H9 (cell line): ENCODE measurements at regions not wholly inside any gene's neighbourhood (a gene's known extent, or its start where the extent isn't known, plus 50 kb on each side); places are given as distances from the start of the nearest gene placed in this dataset.

ENCODE experiments used
- DNase-seq: peaks from one replicate; pipeline ENCODE4 v3.0.0-alpha.2; 2017
- H2AFZ ChIP-seq: one replicate; pipeline ENCODE4 v1.6.1; 2013; ENCODE audit warnings: mild to moderate bottlenecking, low read length, control low read depth, moderate library complexity
- H2AK5ac ChIP-seq: 2 replicates; pipeline ENCODE4 v1.6.1; 2013; ENCODE audit warnings: low read length, control low read depth, mixed read lengths; ENCODE audit not compliant: insufficient read length
- H2BK120ac ChIP-seq: one replicate; pipeline ENCODE4 v1.6.1; 2013; ENCODE audit warnings: low read depth, mild to moderate bottlenecking, low read length, control low read depth, inconsistent platforms; ENCODE audit not compliant: poor library complexity, severe bottlenecking
- H2BK12ac ChIP-seq: 2 replicates; pipeline ENCODE4 v1.6.1; 2013; ENCODE audit warnings: low read length, control low read depth, mixed read lengths, low read depth; ENCODE audit not compliant: insufficient read length
- H2BK15ac ChIP-seq: 2 replicates; pipeline ENCODE4 v1.6.1; 2013; ENCODE audit warnings: low read depth, low read length, control low read depth
- H2BK20ac ChIP-seq: one replicate; pipeline ENCODE4 v1.6.1; 2013; ENCODE audit warnings: low read depth, mild to moderate bottlenecking, low read length, control low read depth, inconsistent platforms; ENCODE audit not compliant: poor library complexity, severe bottlenecking
- H2BK5ac ChIP-seq: 2 replicates; pipeline ENCODE4 v1.6.1; 2013; ENCODE audit warnings: low read length, control low read depth, mixed read lengths; ENCODE audit not compliant: insufficient read length
- H3K14ac ChIP-seq: 2 replicates; pipeline ENCODE4 v1.6.1; 2013; ENCODE audit warnings: low read length, control low read depth; ENCODE audit not compliant: insufficient read depth
- H3K18ac ChIP-seq: 2 replicates; pipeline ENCODE4 v1.6.1; 2013; ENCODE audit warnings: low read depth, mild to moderate bottlenecking, mixed read lengths, low read length, control low read depth; ENCODE audit not compliant: insufficient read length
- H3K23ac ChIP-seq: 2 replicates; pipeline ENCODE4 v1.6.1; 2013; ENCODE audit warnings: low read length, control low read depth, mixed read lengths, low read depth; ENCODE audit not compliant: insufficient read length
- H3K23me2 ChIP-seq: 2 replicates; pipeline ENCODE4 v1.6.1; 2013; ENCODE audit warnings: low read depth, mild to moderate bottlenecking, mixed read lengths, low read length, control low read depth; ENCODE audit not compliant: insufficient read length, poor library complexity, severe bottlenecking
- H3K27ac ChIP-seq: 2 replicates; pipeline ENCODE4 v1.5.1; 2013; ENCODE audit warnings: low read length, control low read depth, mixed read lengths, low read depth; ENCODE audit not compliant: insufficient read length
- H3K27me3 ChIP-seq: 2 replicates; pipeline ENCODE4 v1.6.1; 2013; ENCODE audit warnings: low read length, control low read depth, inconsistent platforms; ENCODE audit not compliant: insufficient read depth
- H3K4ac ChIP-seq: 2 replicates; pipeline ENCODE4 v1.6.1; 2013; ENCODE audit warnings: low read depth, mild to moderate bottlenecking, control low read depth, inconsistent platforms, low read length, moderate library complexity
- H3K4me1 ChIP-seq: 2 replicates; pipeline ENCODE4 v1.6.1; 2013; ENCODE audit warnings: low read length, control low read depth, inconsistent platforms; ENCODE audit not compliant: insufficient read depth
- H3K4me2 ChIP-seq: 2 replicates; pipeline ENCODE4 v1.6.1; 2013; ENCODE audit warnings: low read length, control low read depth, mixed read lengths; ENCODE audit not compliant: insufficient read length, insufficient read depth
- H3K56ac ChIP-seq: 2 replicates; pipeline ENCODE4 v1.6.1; 2013; ENCODE audit warnings: low read depth, mild to moderate bottlenecking, mixed read lengths, low read length, control low read depth; ENCODE audit not compliant: insufficient read length
- H3K79me1 ChIP-seq: 2 replicates; pipeline ENCODE4 v1.6.1; 2013; ENCODE audit warnings: low read depth, mild to moderate bottlenecking, moderate library complexity, low read length, control low read depth, inconsistent platforms; ENCODE audit not compliant: insufficient read depth, poor library complexity, severe bottlenecking
- H3K79me2 ChIP-seq: 2 replicates; pipeline ENCODE4 v1.6.1; 2013; ENCODE audit warnings: low read length, control low read depth, inconsistent platforms; ENCODE audit not compliant: insufficient read depth
- H3K9ac ChIP-seq: 2 replicates; pipeline ENCODE4 v1.6.1; 2013; ENCODE audit warnings: low read length, control low read depth, mixed read lengths; ENCODE audit not compliant: insufficient read length; ENCODE audit errors: extremely low read depth
- H3K9me3 ChIP-seq: one replicate; pipeline ENCODE4 v1.6.1; 2013; ENCODE audit warnings: low read depth, low read length, inconsistent platforms; ENCODE audit not compliant: control insufficient read depth
- H3T11ph ChIP-seq: one replicate; pipeline ENCODE4 v1.6.1; 2013; ENCODE audit warnings: mild to moderate bottlenecking, low read length, control low read depth, inconsistent platforms
- H4K20me1 ChIP-seq: one replicate; pipeline ENCODE4 v1.6.1; 2013; ENCODE audit not compliant: control insufficient read depth, insufficient read length, insufficient read depth
- H4K5ac ChIP-seq: 2 replicates; pipeline ENCODE4 v1.6.1; 2013; ENCODE audit warnings: low read depth, mild to moderate bottlenecking, mixed read lengths, low read length, control low read depth; ENCODE audit not compliant: insufficient read length
- H4K8ac ChIP-seq: replicated peaks from 2 replicates; pipeline ENCODE4 v1.6.1; 2013; ENCODE audit warnings: low read length, control low read depth, mixed read lengths, low read depth; ENCODE audit not compliant: insufficient read length
- H4K91ac ChIP-seq: 2 replicates; pipeline ENCODE4 v1.6.1; 2013; ENCODE audit warnings: low read depth, mild to moderate bottlenecking, moderate library complexity, mixed read lengths, low read length, control low read depth; ENCODE audit not compliant: insufficient read length
- H3K27ac Mint-ChIP-seq, 3 experiments: 2 replicates in 2 of 3; 3 replicates in 1 of 3; pipeline ENCODE4 v1.8.0; 2020 to 2021; ENCODE audit warnings: mixed read lengths in 3 of 3, mild to moderate bottlenecking in 1 of 3, moderate library complexity in 1 of 3
- H3K27me3 Mint-ChIP-seq: 2 replicates; pipeline ENCODE4 v1.8.0; 2021; ENCODE audit warnings: low read depth, mild to moderate bottlenecking, moderate library complexity, mixed read lengths
- H3K36me3 Mint-ChIP-seq, 3 experiments: 2 replicates in 2 of 3; 3 replicates in 1 of 3; pipeline ENCODE4 v1.8.0; 2020 to 2021; ENCODE audit warnings: low read depth in 3 of 3, mixed read lengths in 3 of 3; ENCODE audit not compliant: insufficient read depth in 1 of 3
- H3K4me1 Mint-ChIP-seq, 2 experiments: 2 replicates each; pipeline ENCODE4 v1.8.0; 2020; ENCODE audit warnings: mixed read lengths in 2 of 2
- H3K4me3 Mint-ChIP-seq, 2 experiments: 2 replicates in 1 of 2; 3 replicates in 1 of 2; pipeline ENCODE4 v1.8.0; 2020 to 2021; ENCODE audit warnings: mild to moderate bottlenecking in 2 of 2, mixed read lengths in 2 of 2, moderate library complexity in 1 of 2
- H3K9me3 Mint-ChIP-seq, 2 experiments: 2 replicates in 1 of 2; 3 replicates in 1 of 2; pipeline ENCODE4 v1.8.0; 2020; ENCODE audit warnings: mild to moderate bottlenecking in 2 of 2, mixed read lengths in 2 of 2, moderate library complexity in 1 of 2
- whole genome bisulfite sequencing: extraction: QIAGEN DNeasy Blood & Tissue Kit; methylation state at CpG from one replicate; pipeline ENCODE4 v1.1.7; 2013; ENCODE audit warnings: missing lambda C conversion rate, low lambda C conversion rate, mixed read lengths; ENCODE audit not compliant: insufficient read length; ENCODE audit errors: extremely low coverage; 5-methylcytosine and 5-hydroxymethylcytosine counted together
- TF ChIP-seq, protein P1 (sequence below): fragments of 200-600 bp; sonication (generic); conservative IDR thresholded peaks from 3 replicates; pipeline ENCODE4 v1.8.0; 2021; ENCODE audit warnings: antibody characterized with exemption, mild to moderate bottlenecking

DNA sequence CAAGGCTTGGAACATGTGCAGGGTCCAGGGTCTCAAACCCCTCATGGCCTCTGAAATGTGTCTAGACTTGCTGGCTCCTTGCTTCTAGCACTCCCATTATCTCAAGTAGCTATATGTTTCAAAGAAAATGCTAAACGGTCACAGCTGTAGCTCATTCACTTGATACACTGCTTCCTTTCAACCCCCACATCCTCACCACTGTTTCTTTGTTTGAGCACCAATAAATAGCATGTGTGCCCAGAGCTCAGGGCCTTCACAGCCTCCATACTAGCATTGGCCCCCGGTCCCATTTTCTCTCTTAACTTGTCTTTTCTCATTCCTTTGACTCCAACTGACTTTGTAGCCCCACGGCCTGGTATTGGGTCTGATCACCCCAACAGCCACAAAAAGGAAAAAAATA lies 801.8 kb downstream of the STIM2 start:
- H3K4me1 Mint-ChIP-seq = peaks cover 15% of the 10 kb centered on the region in 2 experiments
- no peaks in the 10 kb centered on the region; a peak in 1 of 7 replicates for H3K36me3 Mint-ChIP-seq
- Histone ChIP-seq H2AFZ (no peak overlapping the region), H2AK5ac (no peak overlapping the region), H3K23ac (no peak overlapping the region), H3K56ac (no peak overlapping the region), H3K9ac (no peak overlapping the region), H3K23me2 (no peaks in the 10 kb centered on the region), H4K5ac (no peak overlapping the region), H3K14ac (no peak overlapping the region), H3K79me1 (no peaks in the 10 kb centered on the region), H2BK15ac (no peak overlapping the region), H2BK120ac (no peak overlapping the region), H2BK12ac (no peak overlapping the region), H3K4me1 (peaks cover 4% of the 10 kb centered on the region; the same call in 1 of the 2 replicates), H2BK5ac (no peak overlapping the region), H3K27ac (no peak overlapping the region), H3K27me3 (no peaks in the 10 kb centered on the region), H3K4me2 (no peak overlapping the region), H2BK20ac (no peak overlapping the region), H4K20me1 (no peaks in the 10 kb centered on the region), H3T11ph (no peak overlapping the region), H3K4ac (no peak overlapping the region), H4K91ac (no peak overlapping the region), H3K79me2 (no peaks in the 10 kb centered on the region), H4K8ac (no peak overlapping the region), H3K9me3 (no peaks in the 10 kb centered on the region), H3K18ac (no peak overlapping the region)
- no peaks in the 10 kb centered on the region for H3K27me3 Mint-ChIP-seq
- TF ChIP-seq, protein P1, sequence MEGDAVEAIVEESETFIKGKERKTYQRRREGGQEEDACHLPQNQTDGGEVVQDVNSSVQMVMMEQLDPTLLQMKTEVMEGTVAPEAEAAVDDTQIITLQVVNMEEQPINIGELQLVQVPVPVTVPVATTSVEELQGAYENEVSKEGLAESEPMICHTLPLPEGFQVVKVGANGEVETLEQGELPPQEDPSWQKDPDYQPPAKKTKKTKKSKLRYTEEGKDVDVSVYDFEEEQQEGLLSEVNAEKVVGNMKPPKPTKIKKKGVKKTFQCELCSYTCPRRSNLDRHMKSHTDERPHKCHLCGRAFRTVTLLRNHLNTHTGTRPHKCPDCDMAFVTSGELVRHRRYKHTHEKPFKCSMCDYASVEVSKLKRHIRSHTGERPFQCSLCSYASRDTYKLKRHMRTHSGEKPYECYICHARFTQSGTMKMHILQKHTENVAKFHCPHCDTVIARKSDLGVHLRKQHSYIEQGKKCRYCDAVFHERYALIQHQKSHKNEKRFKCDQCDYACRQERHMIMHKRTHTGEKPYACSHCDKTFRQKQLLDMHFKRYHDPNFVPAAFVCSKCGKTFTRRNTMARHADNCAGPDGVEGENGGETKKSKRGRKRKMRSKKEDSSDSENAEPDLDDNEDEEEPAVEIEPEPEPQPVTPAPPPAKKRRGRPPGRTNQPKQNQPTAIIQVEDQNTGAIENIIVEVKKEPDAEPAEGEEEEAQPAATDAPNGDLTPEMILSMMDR = no peak
- H3K27ac Mint-ChIP-seq = peak overlapping the region; percentile 50 to 67 (median 57); a peak in 5 of 7 replicates
- H3K9me3 Mint-ChIP-seq = no peaks in the 10 kb centered on the region
- H3K4me3 Mint-ChIP-seq = no peak overlapping the region
- WGBS = no CpG with 5 or more reads among the region's 3 CpGs
- peak; percentile 29 for DNase-seq
